ENCODE measurements at regions not wholly inside any gene's neighbourhood (a gene's known extent, or its start where the extent isn't known, plus 50 kb on each side); places are given as distances from the start of the nearest gene placed in this dataset.
"Not testable (repeated sequence)": the region's sequence is repeated elsewhere in the genome, so short reads cannot be mapped to it uniquely, and the experiment has no call there.

DNA sequence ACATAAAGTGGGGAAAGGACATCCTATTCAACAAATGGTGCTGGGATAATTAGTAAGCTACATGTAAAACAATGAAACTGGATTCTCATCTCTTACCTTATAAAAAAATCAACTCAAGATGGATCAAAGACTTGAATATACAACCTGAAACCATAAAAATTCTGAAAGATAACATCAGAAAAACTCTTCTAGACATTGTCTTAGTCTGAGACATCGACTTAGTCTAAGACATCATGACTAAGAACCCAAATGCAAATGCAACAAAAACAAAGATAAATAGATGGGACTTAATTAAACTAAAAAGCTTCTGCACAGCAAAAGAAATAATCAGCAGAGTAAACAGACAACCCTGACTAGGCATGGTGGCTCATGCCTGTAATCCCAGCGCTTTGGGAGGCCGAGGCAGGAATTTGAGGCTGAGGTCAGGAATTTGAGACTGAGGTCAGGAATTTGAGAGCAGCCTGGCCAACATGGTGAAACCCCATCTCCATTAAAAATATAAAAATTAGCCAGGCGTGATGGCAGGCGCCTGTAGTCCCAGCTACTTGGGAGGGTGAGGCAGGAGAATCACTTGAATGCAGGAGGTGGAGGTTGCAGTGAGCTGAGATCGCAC lies 54.8 kb upstream of the PSME4 start:
- H3K4me3 ChIP-seq (ENCODE audit: low read length in 2 of 2); H3K27me3 ChIP-seq (ENCODE audit: insufficient read depth, low read length); H3K4me3 Mint-ChIP-seq; DNase-seq; CTCF ChIA-PET (ENCODE audit: partially characterized antibody); H3K9me3 ChIP-seq (ENCODE audit: control insufficient read depth in 1 of 2, low read length in 2 of 2); H3K36me3 ChIP-seq (ENCODE audit: insufficient read depth, low read length); intact Hi-C loops (cut with micrococcal nuclease); H3K27me3 Mint-ChIP-seq; H3K4me1 Mint-ChIP-seq; H3K27ac ChIP-seq (ENCODE audit: low read depth, low read length); H3K4me1 ChIP-seq (ENCODE audit: insufficient read depth, low read length): not testable (repeated sequence)
- Mint-ChIP-seq H3K36me3 (peaks cover 11 to 23% of the 10 kb centered on the region in 2 donors), H3K9me3 (peaks cover 4 to 17% (median 12%) of the 10 kb centered on the region in 8 donors), H3K27ac (peak overlapping the region in 1 of 7 donors; percentile 22)
- POLR2A ChIA-PET (ENCODE audit: partially characterized antibody), result interaction anchor here (0.6 kb wide), 1 partner anchor 9 kb away, joined by 3 read pairs; no protein-coding TSS in a partner anchor

DNA sequence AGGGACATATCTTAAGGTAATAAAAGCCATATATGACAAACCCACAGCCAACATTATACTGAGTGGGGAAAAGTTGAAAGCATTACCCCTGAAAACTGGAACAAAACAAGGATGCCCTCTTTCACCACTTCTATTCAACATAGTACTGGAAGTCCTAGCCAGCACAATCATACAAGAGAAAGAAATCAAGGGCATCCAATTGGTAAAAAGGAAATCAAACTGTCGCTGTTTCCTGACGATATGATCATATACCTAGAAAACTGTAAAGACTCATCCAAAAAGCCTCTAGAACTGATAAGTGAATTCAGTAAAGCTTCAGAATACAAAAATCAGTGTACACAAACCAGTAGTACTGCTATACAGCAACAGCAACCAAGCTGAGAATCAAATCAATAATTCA lies 53.8 kb upstream of the PSME4 start:
- CTCF ChIA-PET (ENCODE audit: partially characterized antibody), result no interaction called here
- Histone ChIP-seq H3K27ac (ENCODE audit: low read depth, low read length) (no peak overlapping the region), H3K9me3 (ENCODE audit: control insufficient read depth in 1 of 2, low read length in 2 of 2) (no peaks in the 10 kb centered on the region), H3K4me3 (ENCODE audit: low read length in 2 of 2) (no peak overlapping the region), H3K4me1 (ENCODE audit: insufficient read depth, low read length) (no peaks in the 10 kb centered on the region), H3K36me3 (ENCODE audit: insufficient read depth, low read length) (no peaks in the 10 kb centered on the region), H3K27me3 (ENCODE audit: insufficient read depth, low read length) (no peaks in the 10 kb centered on the region)
- POLR2A ChIA-PET (ENCODE audit: partially characterized antibody), result no interaction called here
- peaks cover 11 to 23% of the 10 kb centered on the region in 2 donors for H3K36me3 Mint-ChIP-seq
- peak overlapping the region in 1 of 7 donors; percentile 55 for H3K27ac Mint-ChIP-seq
- intact Hi-C loops (cut with micrococcal nuclease), result no loop called here
- no peak overlapping the region for H3K4me3 Mint-ChIP-seq
- no peaks in the 10 kb centered on the region for H3K27me3 Mint-ChIP-seq
- peaks cover 0 to 2% (median under 1%) of the 10 kb centered on the region in 4 donors for H3K4me1 Mint-ChIP-seq
- DNase-seq, result no peak
- peaks cover 4 to 23% (median 13%) of the 10 kb centered on the region in 8 donors for H3K9me3 Mint-ChIP-seq

GRCh38 chr2:54021702-54022101 lies 50.9 kb upstream of the PSME4 start:
- ChIA-PET POLR2A (ENCODE audit: partially characterized antibody) (interaction anchor here (1.2 kb wide), 1 partner anchor 21 kb away, joined by 4 read pairs; no protein-coding TSS in a partner anchor), CTCF (ENCODE audit: partially characterized antibody) (interaction anchor here (1.3 kb wide), 1 partner anchor 85 kb away, joined by 3 read pairs; no protein-coding TSS in a partner anchor)
- Histone ChIP-seq H3K27ac (ENCODE audit: low read depth, low read length) (no peak overlapping the region), H3K4me1 (ENCODE audit: insufficient read depth, low read length) (no peaks in the 10 kb centered on the region), H3K36me3 (ENCODE audit: insufficient read depth, low read length) (no peaks in the 10 kb centered on the region), H3K4me3 (ENCODE audit: low read length in 2 of 2) (no peak overlapping the region), H3K27me3 (ENCODE audit: insufficient read depth, low read length) (no peaks in the 10 kb centered on the region), H3K9me3 (ENCODE audit: control insufficient read depth in 1 of 2, low read length in 2 of 2) (no peaks in the 10 kb centered on the region)
- H3K9me3 Mint-ChIP-seq, result peaks cover 4 to 24% (median 13%) of the 10 kb centered on the region in 8 donors
- no peak overlapping the region for H3K27ac Mint-ChIP-seq
- intact Hi-C loops (cut with micrococcal nuclease), result no loop called here
- H3K27me3 Mint-ChIP-seq, result no peaks in the 10 kb centered on the region
- H3K36me3 Mint-ChIP-seq, result peaks cover 17 to 30% of the 10 kb centered on the region in 2 donors
- no peaks in the 10 kb centered on the region for H3K4me1 Mint-ChIP-seq
- H3K4me3 Mint-ChIP-seq, result no peak overlapping the region
- no peak for DNase-seq

GRCh38 chr2:54020793-54021414 lies 50.1 kb upstream of the PSME4 start:
- no peak overlapping the region for H3K27ac Mint-ChIP-seq
- no peak overlapping the region for H3K4me3 Mint-ChIP-seq
- DNase-seq, result no peak
- Histone ChIP-seq H3K9me3 (ENCODE audit: control insufficient read depth in 1 of 2, low read length in 2 of 2) (no peaks in the 10 kb centered on the region), H3K4me3 (ENCODE audit: low read length in 2 of 2) (no peak overlapping the region), H3K4me1 (ENCODE audit: insufficient read depth, low read length) (no peaks in the 10 kb centered on the region), H3K36me3 (ENCODE audit: insufficient read depth, low read length) (no peaks in the 10 kb centered on the region), H3K27ac (ENCODE audit: low read depth, low read length) (no peak overlapping the region), H3K27me3 (ENCODE audit: insufficient read depth, low read length) (no peaks in the 10 kb centered on the region)
- intact Hi-C loops (cut with micrococcal nuclease), result no loop called here
- peaks cover 4 to 24% (median 13%) of the 10 kb centered on the region in 8 donors for H3K9me3 Mint-ChIP-seq
- H3K27me3 Mint-ChIP-seq, result no peaks in the 10 kb centered on the region
- H3K4me1 Mint-ChIP-seq, result peaks cover 2 to 3% (median 2%) of the 10 kb centered on the region in 4 donors
- peaks cover 17 to 30% of the 10 kb centered on the region in 2 donors for H3K36me3 Mint-ChIP-seq
- CTCF ChIA-PET (ENCODE audit: partially characterized antibody), result interaction anchor here (1.3 kb wide), 1 partner anchor 86 kb away, joined by 3 read pairs; no protein-coding TSS in a partner anchor
- POLR2A ChIA-PET (ENCODE audit: partially characterized antibody), result interaction anchor here (1.2 kb wide), 1 partner anchor 21 kb away, joined by 4 read pairs; no protein-coding TSS in a partner anchor

All from CD4-positive, alpha-beta memory T cell (primary cell).